ENCODE measurements at regions not wholly inside any gene's neighbourhood (a gene's known extent, or its start where the extent isn't known, plus 50 kb on each side); places are given as distances from the start of the nearest gene placed in this dataset.
A peak's percentile ranks its signal among the peaks of the same experiment; 100 is the strongest.

- TF ChIP-seq CTCF (IDR thresholded peaks at IDR 0.05; ENCODE audit: insufficient read depth, low read depth, low read length) = peak; percentile 5
- no peak for TF ChIP-seq EZH2 (IDR thresholded peaks at IDR 0.05; ENCODE audit: insufficient read depth, low read length)
Measured at GRCh38 chrX:93538575-93538974, 134.8 kb downstream of the NAP1L3 start.

All from astrocyte (in vitro differentiated cells and primary cell).